Loucy (cell line): ENCODE measurements at regions not wholly inside any gene's neighbourhood (a gene's known extent, or its start where the extent isn't known, plus 50 kb on each side); places are given as distances from the start of the nearest gene placed in this dataset.

Source experiments
- CTCF ChIP-seq: fragments of 200-600 bp; sonication (generic); conservative IDR thresholded peaks from 2 replicates; pipeline ENCODE4 v1.5.1; 2014; ENCODE audit warnings: mild to moderate bottlenecking, antibody characterized with exemption, low read length
- EZH2phosphoT487 ChIP-seq: fragments of 200-600 bp; IDR thresholded peaks from 2 replicates; pipeline ENCODE4 v1.6.1; 2018; ENCODE audit warnings: antibody characterized with exemption, mild to moderate bottlenecking, moderate library complexity, borderline replicate concordance

- TF ChIP-seq CTCF (no peak), EZH2phosphoT487 (no peak)
These were observed 93.0 kb upstream of the IRS2 start for GRCh38 chr13:109879338-109879737.
